GM12865 (cell line): ENCODE measurements at regions not wholly inside any gene's neighbourhood (a gene's known extent, or its start where the extent isn't known, plus 50 kb on each side); places are given as distances from the start of the nearest gene placed in this dataset.

Experiments used
- DNase-seq: peaks from one replicate; pipeline ENCODE4 v3.0.0; 2010; ENCODE audit warnings: low read depth
- H3K4me3 ChIP-seq: 2 replicates; pipeline ENCODE4 v1.5.1; 2011; ENCODE audit warnings: mild to moderate bottlenecking, low read depth, low read length, control low read depth
- TF ChIP-seq, protein P1 (sequence below): IDR thresholded peaks from 2 replicates; pipeline ENCODE4 v1.5.1; 2011; ENCODE audit warnings: low read length, control low read depth, low read depth, inconsistent platforms; ENCODE audit not compliant: insufficient read depth; ENCODE audit errors: missing control alignments

DNA sequence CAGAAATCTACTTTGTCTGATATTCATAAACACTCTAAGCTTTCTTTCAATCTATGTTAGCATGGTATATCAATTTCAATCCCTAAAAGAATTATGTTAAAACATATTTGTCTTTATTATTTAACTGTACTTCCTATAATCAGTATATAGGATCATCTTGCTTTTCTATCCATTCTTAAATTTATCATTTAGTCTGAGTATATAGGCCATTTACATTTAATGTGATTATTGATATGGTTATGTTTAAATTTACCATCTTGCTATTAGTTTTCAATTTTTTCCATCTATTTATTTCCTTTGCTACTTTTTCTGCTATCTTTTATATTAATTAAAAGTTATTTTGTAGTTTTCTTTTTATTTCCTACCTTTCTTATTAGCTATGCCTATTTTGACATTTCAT lies 174.8 kb upstream of the MBNL1 start:
- no peak overlapping the region for H3K4me3 ChIP-seq
- TF ChIP-seq, protein P1, sequence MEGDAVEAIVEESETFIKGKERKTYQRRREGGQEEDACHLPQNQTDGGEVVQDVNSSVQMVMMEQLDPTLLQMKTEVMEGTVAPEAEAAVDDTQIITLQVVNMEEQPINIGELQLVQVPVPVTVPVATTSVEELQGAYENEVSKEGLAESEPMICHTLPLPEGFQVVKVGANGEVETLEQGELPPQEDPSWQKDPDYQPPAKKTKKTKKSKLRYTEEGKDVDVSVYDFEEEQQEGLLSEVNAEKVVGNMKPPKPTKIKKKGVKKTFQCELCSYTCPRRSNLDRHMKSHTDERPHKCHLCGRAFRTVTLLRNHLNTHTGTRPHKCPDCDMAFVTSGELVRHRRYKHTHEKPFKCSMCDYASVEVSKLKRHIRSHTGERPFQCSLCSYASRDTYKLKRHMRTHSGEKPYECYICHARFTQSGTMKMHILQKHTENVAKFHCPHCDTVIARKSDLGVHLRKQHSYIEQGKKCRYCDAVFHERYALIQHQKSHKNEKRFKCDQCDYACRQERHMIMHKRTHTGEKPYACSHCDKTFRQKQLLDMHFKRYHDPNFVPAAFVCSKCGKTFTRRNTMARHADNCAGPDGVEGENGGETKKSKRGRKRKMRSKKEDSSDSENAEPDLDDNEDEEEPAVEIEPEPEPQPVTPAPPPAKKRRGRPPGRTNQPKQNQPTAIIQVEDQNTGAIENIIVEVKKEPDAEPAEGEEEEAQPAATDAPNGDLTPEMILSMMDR = no peak
- no peak for DNase-seq

DNA sequence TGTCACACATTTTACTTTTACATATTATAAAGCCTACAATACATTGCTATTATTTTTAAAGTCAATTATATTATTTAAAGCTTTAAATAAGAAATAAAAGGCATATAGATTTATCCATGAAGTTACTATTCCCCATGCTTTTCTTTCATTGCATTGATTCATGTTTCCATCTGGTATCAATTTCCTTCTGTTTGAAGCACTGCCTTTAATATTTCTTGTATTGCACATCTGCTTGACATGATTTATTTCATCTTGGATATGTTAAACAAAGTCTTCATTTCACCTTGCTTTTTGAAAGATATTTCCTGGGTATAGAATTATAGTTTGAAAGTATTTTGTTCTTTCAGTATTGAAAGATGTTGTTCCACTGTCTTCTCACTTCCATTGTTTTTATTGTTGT lies 174.3 kb upstream of the MBNL1 start:
- H3K4me3 ChIP-seq = no peak overlapping the region
- TF ChIP-seq, protein P1 = no peak
- DNase-seq = no peak

DNA sequence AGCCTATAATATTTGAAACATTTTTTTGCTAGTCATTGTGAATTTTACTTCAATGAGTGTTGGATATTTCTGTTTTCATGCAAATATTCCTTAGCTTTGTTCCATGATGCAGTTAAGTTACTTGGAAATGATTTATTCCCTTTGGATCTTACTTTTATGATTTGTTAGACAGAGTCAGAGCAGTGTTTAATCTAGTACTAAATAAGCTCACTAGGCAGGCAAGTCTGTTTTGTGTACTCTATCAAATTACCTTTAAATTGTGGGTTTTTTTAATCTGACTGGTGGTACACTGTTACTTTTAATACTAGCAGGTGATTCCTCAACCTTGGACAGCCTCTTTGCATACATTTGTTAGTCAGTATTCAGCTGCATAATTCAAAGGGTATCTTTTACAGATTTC lies 173.3 kb upstream of the MBNL1 start:
- TF ChIP-seq, protein P1 = no peak
- no peak overlapping the region for H3K4me3 ChIP-seq
- DNase-seq = no peak

DNA sequence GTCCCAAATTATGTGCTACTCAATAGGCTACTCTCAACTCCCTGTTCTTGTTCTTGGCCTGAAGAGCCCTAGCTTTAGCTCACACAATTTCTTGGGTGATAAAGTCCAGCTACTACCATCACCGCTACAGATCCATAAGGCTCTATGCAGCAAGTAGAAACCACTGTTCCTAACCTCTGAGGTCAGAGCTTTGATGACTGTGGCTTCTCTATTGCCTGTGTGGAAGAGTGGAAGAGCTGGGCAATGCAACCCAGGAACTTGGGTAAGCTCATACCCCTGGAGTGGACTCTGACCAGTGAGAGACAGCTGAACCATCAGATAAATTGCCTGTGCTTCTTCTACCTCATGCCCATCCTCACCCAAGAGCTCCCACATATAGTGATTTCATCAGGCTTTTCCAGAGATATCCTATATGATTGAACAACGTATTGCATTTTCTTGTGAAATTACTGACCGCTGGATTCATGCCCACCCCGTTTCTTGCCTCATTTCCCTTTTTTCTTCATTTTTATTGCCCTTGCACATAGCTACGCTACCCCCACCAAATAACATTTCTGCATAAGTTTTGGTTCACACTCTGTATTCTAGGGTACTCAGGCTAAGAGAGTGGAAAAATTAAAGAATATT lies 172.3 kb upstream of the MBNL1 start:
- no peak for DNase-seq
- no peak overlapping the region for H3K4me3 ChIP-seq
- TF ChIP-seq, protein P1 = no peak

DNA sequence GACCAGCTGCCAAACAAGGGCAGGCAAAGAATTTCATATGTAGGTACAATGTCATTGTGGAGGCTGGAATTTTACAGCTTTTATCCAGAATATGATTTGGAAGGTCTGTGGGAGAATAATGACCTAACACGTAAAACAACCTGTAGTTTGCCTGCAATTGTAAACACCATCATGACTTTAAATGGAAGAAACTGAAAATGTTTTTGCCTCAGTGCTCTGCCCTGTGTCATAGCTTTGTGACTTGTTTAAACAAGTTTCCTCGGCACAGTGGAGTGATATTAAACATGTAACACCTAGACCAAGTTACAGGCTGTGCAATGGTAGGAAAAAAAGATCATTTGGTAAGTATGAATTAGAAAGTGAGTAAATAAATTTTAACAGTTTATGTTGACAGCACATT lies 171.6 kb upstream of the MBNL1 start:
- no peak for DNase-seq
- H3K4me3 ChIP-seq = no peak overlapping the region
- TF ChIP-seq, protein P1 = no peak

DNA sequence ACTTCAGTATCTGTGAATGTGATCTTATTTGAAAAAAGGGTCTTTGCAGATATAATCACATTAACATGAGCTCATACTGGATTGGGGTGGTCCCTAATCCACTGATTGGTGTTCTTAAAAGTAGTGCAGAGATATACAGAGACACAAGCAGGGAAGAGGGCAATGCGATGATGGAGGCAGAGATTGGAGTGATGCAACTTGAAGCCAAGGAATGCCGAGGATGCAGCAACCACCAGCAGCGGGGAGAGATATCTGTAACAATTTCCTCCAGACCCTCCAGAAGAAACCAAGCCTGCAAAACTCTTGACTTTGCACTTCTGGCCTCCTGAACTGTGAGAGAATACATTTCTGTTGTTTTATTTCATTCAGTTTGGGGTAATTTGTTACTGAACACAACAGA lies 171.0 kb upstream of the MBNL1 start:
- TF ChIP-seq, protein P1 = no peak
- no peak for DNase-seq
- no peak overlapping the region for H3K4me3 ChIP-seq

DNA sequence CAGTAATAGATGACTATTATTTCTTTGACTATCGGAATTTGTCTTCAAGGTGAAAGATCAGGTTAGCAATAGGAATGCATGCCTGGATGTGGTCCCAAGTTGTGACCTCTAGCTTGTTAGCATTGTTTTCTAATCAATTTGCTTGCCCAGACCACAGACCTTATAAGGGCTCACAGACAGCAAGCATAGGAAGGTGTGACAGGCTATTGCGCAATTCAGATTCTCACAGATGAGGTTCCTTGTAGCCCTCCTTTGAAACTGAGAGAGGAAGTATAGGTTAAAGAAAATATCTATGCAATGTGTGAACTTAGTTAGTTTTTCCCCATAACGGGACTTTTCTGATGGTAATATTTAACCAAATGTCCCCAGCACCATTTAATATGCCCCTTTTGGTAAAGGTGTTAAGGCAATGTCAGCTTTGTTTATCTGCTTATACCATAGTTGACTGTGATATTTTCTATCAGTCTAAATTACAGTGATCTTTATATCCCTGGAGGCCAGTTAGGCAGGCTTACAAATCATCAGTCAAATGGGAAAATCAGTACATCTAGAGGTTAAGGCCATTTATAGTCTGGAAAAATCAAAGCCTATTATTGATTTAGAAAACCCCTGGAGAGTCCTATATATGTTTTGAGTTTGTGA lies 168.1 kb upstream of the MBNL1 start:
- H3K4me3 ChIP-seq = no peak overlapping the region
- peak; percentile 70 for DNase-seq
- TF ChIP-seq, protein P1 = no peak
